GM18517 (cell line): ENCODE measurements at regions not wholly inside any gene's neighbourhood (a gene's known extent, or its start where the extent isn't known, plus 50 kb on each side); places are given as distances from the start of the nearest gene placed in this dataset.

ENCODE experiments used
- ATAC-seq: cut with Tn5 transposase; IDR thresholded peaks from one replicate; pipeline ENCODE4 v1.9.1; 2021; ENCODE audit warnings: mild to moderate bottlenecking, moderate library complexity; ENCODE audit not compliant: unreplicated experiment

- no peak for ATAC-seq
These were observed 402.6 kb downstream of the TTLL7 start for GRCh38 chr1:83596331-83596730.

DNA sequence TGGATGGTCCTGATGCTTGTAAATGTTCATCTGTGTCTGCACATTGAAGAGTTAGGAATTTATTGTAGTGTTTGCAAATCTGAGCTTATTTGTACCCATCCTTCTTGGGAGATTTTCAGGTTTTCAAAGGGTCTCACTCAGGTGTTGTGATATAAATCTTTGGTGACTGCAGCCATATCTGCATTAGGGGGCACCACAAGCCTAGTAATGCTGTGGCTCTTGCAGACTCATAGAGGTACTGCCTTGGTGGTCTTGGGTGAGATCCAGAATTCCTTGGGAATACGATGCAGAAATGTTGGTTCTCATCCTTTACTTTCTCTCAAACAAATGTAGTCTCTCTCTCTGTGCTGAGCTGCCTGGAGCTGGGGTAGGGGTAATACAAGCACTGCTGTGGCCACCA is 405.9 kb downstream of the TTLL7 start:
- ATAC-seq, result no peak

DNA sequence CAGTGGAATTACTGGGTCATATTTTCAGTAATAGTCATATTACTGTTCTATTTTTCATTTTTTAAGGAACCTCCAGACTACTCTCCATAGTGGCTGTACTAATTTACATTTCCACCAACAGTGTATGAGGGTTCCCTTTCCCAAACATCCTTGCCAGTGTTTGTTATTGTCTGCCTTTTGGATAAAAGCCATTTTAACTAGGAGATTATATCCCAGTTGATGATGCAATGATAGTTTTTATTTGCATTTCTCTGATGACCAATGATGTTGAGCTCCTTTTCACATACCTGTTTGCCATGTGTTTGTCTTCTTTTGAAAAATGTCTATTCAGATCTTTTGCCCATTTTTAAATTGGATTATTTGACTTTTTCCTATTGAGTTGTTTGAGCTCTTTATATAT is 410.8 kb downstream of the TTLL7 start:
- ATAC-seq, result no peak

DNA sequence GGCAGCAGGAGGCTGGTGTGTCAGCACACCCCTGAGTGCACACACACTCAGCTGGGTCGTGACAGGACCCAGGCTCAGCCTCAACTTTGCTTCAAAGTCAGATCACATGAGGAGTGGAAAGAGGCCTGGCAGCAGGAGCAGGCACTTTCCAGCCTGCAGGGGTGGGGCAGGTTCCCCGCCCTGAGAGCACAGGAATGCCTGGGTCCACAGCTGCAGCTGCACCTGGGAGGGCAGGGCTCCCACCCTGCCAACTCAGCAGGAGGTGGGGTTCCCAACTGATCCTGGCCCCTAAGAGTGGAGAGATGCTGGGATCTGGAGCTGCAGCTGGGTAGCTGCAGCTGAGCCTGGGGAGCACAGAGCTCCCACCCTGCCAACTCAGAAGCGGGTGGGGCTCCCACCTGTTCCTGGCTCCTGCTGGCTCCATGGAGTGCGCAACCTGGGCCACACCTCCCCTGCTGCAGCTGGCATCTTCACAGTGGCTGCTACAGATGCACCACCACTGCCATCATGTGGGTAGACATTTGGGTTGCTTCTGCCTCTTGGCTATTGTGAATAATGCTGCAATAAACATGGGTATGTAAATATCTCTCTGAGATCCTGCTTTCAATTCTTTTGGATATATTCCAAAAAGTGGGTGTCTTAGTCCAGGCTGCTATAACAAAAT is 415.4 kb downstream of the TTLL7 start:
- ATAC-seq, result no peak

DNA sequence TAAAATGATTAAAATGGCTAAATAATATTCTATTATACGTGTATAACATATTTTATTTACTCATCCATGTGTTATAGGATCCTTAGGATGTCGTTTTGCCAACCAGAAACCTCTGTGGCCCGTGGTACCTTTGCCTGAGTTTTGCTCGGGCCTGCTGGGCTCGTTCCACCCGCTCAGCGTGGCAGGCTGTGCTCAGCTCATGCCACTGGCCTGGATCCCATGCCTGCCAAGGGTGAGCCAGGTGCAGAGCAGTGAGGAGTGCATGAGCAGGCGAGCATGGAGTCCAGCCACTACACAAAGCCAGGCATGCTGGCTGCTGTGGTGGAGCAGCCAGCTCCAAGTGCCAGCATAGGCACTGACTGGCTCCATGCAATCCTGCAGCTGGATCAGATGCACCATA is 417.2 kb downstream of the TTLL7 start:
- no peak for ATAC-seq

DNA sequence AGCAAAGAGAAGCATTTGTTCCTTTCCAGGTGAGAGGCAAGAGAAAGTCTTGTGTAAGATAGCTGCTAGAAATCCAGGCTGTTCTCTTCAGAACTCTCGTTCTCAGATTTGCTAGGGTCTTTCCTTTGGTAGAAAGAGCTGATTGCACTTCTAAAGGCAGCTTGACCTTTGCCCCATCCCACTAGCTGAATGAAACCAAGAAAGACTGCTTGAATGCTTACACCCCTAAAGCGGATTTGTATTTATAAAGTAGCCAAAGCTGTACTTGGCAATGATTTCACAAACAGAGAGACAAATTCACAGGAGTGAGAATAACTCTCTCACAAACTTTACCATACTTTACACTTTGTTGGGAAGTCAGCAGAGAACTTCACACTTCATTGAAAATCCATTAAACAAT is 424.1 kb downstream of the TTLL7 start:
- no peak for ATAC-seq

- no peak for ATAC-seq
These were observed 425.2 kb downstream of the TTLL7 start for GRCh38 chr1:83573776-83574175.

- no peak for ATAC-seq
These were observed 427.4 kb downstream of the TTLL7 start for GRCh38 chr1:83571536-83571935.

- ATAC-seq, result no peak
These were observed 437.6 kb downstream of the TTLL7 start for GRCh38 chr1:83561346-83561745.

DNA sequence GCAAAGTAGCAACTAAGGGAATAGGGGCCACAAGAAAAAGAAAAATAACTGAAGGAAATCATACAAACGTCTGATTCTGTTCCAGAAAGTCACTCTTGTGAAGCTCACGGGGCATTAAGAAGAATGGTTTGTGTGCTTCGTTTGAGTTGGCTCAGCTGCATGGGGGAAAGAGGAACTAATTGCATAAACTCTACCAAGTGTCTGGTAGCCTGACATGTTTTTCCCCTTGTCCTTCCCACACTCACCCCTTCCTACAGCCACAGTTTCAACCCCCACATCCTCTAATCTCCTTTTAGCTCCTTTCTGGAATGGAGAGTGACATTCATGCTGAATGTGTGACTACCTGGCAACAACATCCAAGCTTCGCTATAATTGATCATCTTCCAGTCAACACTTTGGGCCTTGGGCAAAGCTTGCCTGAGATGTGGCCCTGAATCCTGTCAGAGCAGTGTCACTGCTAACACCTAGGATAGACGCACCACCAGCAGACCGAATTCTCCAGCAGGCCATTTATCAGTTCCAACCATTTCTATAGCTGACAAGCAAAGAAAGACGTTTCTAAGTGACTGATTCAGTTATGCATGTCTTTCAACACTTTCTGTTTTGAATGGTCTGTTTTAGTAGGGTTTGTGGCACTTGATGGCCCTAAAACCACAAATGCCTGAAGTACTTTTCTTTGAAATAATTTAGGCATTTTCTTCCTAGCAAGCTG is 439.6 kb downstream of the TTLL7 start:
- ATAC-seq, result no peak

- ATAC-seq, result no peak
These were observed 443.1 kb downstream of the TTLL7 start for GRCh38 chr1:83555871-83556270.

DNA sequence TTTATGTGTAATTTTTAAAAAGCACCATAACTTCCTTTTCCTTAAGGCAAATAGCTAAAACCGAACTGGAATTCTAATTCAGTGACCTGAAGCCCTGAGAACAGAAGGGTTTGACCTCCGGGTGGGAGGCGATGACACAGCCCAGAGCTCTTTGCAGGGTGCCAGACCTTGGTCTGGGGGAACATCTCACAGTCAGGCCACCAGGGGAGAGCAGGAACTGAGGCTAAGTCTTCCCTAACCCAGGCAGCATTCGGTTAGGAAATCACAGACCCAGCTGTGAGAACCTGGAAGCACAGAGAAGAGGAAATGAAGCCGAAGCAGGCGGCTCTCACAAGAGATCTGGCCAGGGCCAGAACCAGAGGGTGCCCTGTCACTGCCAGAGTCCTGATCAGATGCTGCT is 444.8 kb downstream of the TTLL7 start:
- no peak for ATAC-seq

DNA sequence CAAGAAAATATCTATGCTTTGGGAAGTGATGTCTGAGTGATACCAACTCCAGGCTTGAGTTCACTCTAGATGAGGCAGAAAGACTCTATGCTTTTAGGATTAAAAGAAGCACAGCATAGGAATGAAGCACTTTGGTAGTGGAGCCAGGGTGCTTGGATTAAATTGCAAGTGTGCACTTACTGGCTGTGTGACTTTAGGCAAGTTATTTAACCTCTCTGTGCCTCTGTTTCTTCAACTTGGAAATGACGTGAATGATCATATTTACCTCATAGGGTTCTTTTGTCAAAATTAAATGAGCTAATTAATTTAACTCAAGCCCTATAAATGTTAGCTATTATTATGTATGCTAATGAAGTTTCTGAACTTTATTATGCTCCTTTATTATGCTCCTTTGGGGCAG is 446.1 kb downstream of the TTLL7 start:
- no peak for ATAC-seq

DNA sequence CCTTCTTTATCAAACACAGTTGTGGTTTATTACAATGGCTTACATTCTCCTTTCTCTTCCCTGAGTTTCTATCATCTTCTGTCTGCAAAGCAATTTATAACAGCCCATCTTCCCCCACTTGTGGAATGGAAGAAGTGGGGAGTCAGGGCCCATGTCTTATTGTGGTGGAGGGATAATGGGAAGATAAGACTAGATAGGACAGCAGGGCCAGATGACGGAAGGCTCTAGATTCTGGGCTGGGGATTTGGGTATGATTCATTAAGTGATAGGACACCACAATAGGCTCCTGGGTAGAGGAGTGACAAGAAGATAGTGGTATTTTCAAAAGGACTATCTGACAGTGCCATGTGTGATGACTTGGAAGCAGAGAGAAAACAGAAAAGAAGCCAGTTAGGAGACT is 450.6 kb downstream of the TTLL7 start:
- ATAC-seq, result no peak

- ATAC-seq, result no peak
These were observed 451.0 kb downstream of the TTLL7 start for GRCh38 chr1:83547901-83548300.

DNA sequence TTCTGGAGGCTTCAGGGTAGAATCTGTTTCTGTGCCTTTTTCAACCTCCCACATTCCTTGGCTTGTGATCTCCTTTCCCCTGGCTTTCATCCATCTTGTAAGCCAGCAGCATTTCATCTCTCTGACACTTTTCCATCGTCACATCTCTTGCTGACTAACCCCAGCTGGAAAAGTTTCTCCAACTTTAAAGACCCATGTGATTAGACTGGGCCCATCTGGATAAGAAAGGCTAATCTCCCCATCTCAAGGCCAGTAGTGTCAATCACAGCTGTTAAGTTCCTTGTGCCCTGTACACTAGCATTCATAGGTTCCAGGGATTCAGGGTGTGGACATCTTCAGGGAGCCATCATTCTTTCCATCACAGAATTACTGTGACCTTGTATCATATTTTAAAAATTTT is 452.1 kb downstream of the TTLL7 start:
- ATAC-seq, result no peak

- ATAC-seq, result no peak
These were observed 453.7 kb downstream of the TTLL7 start for GRCh38 chr1:83545066-83545862.

DNA sequence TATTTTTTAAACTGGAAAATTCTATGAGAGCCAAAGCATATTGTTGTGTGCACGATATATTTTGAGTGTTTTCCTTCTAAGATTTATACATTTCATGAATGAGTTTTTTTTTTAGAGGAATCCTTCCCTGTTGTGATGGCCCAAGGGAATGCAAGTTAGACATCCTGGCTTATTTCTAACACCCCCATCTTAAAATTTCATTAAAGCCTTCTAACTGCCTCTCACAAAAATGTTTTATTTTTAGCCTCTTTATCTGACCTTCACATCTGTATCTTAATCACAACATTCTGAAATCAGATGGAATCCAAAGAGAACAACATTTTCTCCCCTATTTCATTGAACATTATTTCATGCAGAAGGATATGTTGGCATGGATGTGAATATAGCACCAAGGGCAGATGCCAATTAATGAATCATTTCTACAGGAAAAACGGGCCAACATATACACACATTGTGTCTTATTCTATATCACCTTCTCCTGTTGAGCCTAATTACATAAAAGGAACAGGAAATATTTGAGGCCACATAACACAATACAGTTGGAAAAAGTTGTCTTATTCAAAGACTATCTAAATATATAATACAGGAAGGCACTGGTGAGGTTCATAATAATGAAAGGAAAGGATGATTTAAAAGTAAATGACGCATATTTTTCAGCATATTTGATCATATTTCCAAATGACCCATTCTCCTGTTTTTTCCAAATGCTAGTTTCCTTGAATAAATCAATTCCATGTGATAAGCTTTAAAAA is 455.5 kb downstream of the TTLL7 start:
- ATAC-seq, result no peak

DNA sequence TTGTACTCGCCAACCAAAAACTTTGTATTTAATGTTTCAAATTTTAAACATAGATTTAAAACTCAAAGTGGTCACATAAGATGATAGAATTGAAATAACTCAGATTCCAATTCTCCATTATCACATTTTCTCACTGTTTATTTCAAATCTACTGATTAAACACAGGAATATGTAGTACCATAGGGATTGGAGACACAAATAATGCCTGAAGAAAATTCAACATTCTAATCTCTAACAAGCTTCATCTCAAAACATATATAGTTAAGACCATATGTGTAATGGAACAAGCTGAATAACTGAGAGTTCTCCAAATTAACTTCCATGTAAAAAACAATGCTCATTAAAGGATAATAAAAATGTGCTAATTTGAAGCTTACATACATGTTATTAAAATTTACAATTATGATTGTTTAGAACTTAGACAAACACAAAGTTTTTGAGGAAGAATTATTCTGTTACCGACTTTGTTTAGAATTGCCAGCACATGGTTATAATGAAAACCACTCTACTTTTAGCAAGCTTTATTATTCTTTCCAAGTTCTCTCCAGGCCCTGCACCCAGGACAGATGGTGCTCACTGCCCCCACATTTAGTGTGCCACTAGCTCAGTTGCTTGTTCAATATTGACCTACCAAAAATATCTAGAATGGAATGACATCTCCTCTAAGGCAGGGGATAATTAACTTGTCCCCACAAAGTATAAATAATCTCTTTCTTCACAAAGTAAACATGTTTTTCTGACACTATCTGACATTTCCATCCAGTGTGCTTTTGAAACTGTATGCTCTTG is 467.2 kb downstream of the TTLL7 start:
- ATAC-seq, result no peak

- no peak for ATAC-seq
These were observed 468.4 kb downstream of the TTLL7 start for GRCh38 chr1:83530506-83530905.

- no peak for ATAC-seq
These were observed 470.9 kb downstream of the TTLL7 start for GRCh38 chr1:83527987-83528386.
